Retina (tissue), 1 donor: ENCODE measurements at regions not wholly inside any gene's neighbourhood (a gene's known extent, or its start where the extent isn't known, plus 50 kb on each side); places are given as distances from the start of the nearest gene placed in this dataset.
A peak's percentile ranks its signal among the peaks of the same experiment; 100 is the strongest.
"Not testable (repeated sequence)": the region's sequence is repeated elsewhere in the genome, so short reads cannot be mapped to it uniquely, and the experiment has no call there.

ENCODE experiments used
- DNase-seq: peaks from one replicate; pipeline ENCODE4 v3.0.0-alpha.2; 2016

GRCh38 chr1:38497921-38498656, 361.5 kb downstream of the RRAGC start:
- DNase-seq, result peak; percentile 71

- DNase-seq, result not testable (repeated sequence)
Observed at GRCh38 chr1:38493306-38493705, 366.3 kb downstream of the RRAGC start.

GRCh38 chr1:38489844-38490270, 369.7 kb downstream of the RRAGC start:
- DNase-seq, result peak; percentile 56

GRCh38 chr1:38488162-38488898, 371.2 kb downstream of the RRAGC start:
- DNase-seq, result no peak

- DNase-seq, result no peak
Observed at GRCh38 chr1:38487396-38487795, 372.2 kb downstream of the RRAGC start.

GRCh38 chr1:38486085-38486484, 373.5 kb downstream of the RRAGC start:
- DNase-seq, result peak; percentile 61

GRCh38 chr1:38481871-38482826, 377.4 kb downstream of the RRAGC start:
- DNase-seq, result no peak

GRCh38 chr1:38479662-38480061, 379.9 kb downstream of the RRAGC start:
- DNase-seq, result not testable (repeated sequence)

GRCh38 chr1:38477811-38478210, 381.8 kb downstream of the RRAGC start:
- no peak for DNase-seq

- peak; percentile 81 for DNase-seq
Observed at GRCh38 chr1:38476850-38477178, 382.8 kb downstream of the RRAGC start.

- DNase-seq, result peak; percentile 86
Observed at GRCh38 chr1:38476111-38476849, 383.3 kb downstream of the RRAGC start.

GRCh38 chr1:38475624-38476005, 384.0 kb downstream of the RRAGC start:
- DNase-seq, result peak; percentile 61

- no peak for DNase-seq
Observed at GRCh38 chr1:38474738-38475623, 384.6 kb downstream of the RRAGC start.

- no peak for DNase-seq
Observed at GRCh38 chr1:38466487-38466886, 393.1 kb downstream of the RRAGC start.

- DNase-seq, result peak; percentile 60
Observed at GRCh38 chr1:38465460-38465859, 394.1 kb downstream of the RRAGC start.

GRCh38 chr1:38464071-38464661, 395.4 kb downstream of the RRAGC start:
- no peak for DNase-seq

GRCh38 chr1:38463074-38463473, 396.5 kb downstream of the RRAGC start:
- DNase-seq, result no peak

GRCh38 chr1:38456531-38456876, 403.1 kb downstream of the RRAGC start:
- no peak for DNase-seq

- peak; percentile 68 for DNase-seq
Observed at GRCh38 chr1:38455829-38456530, 403.6 kb downstream of the RRAGC start.

- DNase-seq, result peak; percentile 7
Observed at GRCh38 chr1:38454749-38455441, 404.7 kb downstream of the RRAGC start.
